ENCODE measurements at regions not wholly inside any gene's neighbourhood (a gene's known extent, or its start where the extent isn't known, plus 50 kb on each side); places are given as distances from the start of the nearest gene placed in this dataset.

- TF ChIP-seq CTCF (IDR thresholded peaks at IDR 0.05; ENCODE audit: low read depth, low read length) = no peak
- no peak for TF ChIP-seq POLR2A (IDR thresholded peaks at IDR 0.05; ENCODE audit: extremely low read depth, insufficient read length)
- TF ChIP-seq MYC (IDR thresholded peaks at IDR 0.05; ENCODE audit: low read depth, low read length) = no peak
- TF ChIP-seq MAX (IDR thresholded peaks at IDR 0.05; ENCODE audit: low read depth, low read length) = no peak
- H3K4me3 ChIP-seq (ENCODE audit: low read depth, low read length) = no peak overlapping the region
- no peak for DNase-seq (ENCODE audit: low read depth)
Observed at GRCh38 chr18:78658531-78658930, 321.1 kb upstream of the SALL3 start.

- DNase-seq (ENCODE audit: low read depth) = no peak
- TF ChIP-seq POLR2A (IDR thresholded peaks at IDR 0.05; ENCODE audit: extremely low read depth, insufficient read length) = no peak
- TF ChIP-seq CTCF (IDR thresholded peaks at IDR 0.05; ENCODE audit: low read depth, low read length) = no peak
- no peak for TF ChIP-seq MYC (IDR thresholded peaks at IDR 0.05; ENCODE audit: low read depth, low read length)
- TF ChIP-seq MAX (IDR thresholded peaks at IDR 0.05; ENCODE audit: low read depth, low read length) = no peak
- no peak overlapping the region for H3K4me3 ChIP-seq (ENCODE audit: low read depth, low read length)
Observed at GRCh38 chr18:78659057-78659456, 320.6 kb upstream of the SALL3 start.

- peak; percentile 21 for DNase-seq (ENCODE audit: low read depth)
- TF ChIP-seq MYC (IDR thresholded peaks at IDR 0.05; ENCODE audit: low read depth, low read length) = no peak
- TF ChIP-seq POLR2A (IDR thresholded peaks at IDR 0.05; ENCODE audit: extremely low read depth, insufficient read length) = no peak
- TF ChIP-seq MAX (IDR thresholded peaks at IDR 0.05; ENCODE audit: low read depth, low read length) = no peak
- TF ChIP-seq CTCF (IDR thresholded peaks at IDR 0.05; ENCODE audit: low read depth, low read length) = peak; percentile 50
- H3K4me3 ChIP-seq (ENCODE audit: low read depth, low read length) = no peak overlapping the region
Observed at GRCh38 chr18:78659748-78660147, 319.9 kb upstream of the SALL3 start.

GRCh38 chr18:78660311-78660710 is 319.3 kb upstream of the SALL3 start:
- no peak for TF ChIP-seq POLR2A (IDR thresholded peaks at IDR 0.05; ENCODE audit: extremely low read depth, insufficient read length)
- no peak for TF ChIP-seq CTCF (IDR thresholded peaks at IDR 0.05; ENCODE audit: low read depth, low read length)
- no peak for TF ChIP-seq MYC (IDR thresholded peaks at IDR 0.05; ENCODE audit: low read depth, low read length)
- no peak for TF ChIP-seq MAX (IDR thresholded peaks at IDR 0.05; ENCODE audit: low read depth, low read length)
- DNase-seq (ENCODE audit: low read depth) = no peak

GRCh38 chr18:78661316-78661715 is 318.3 kb upstream of the SALL3 start:
- TF ChIP-seq POLR2A (IDR thresholded peaks at IDR 0.05; ENCODE audit: extremely low read depth, insufficient read length) = no peak
- TF ChIP-seq MYC (IDR thresholded peaks at IDR 0.05; ENCODE audit: low read depth, low read length) = no peak
- no peak for TF ChIP-seq MAX (IDR thresholded peaks at IDR 0.05; ENCODE audit: low read depth, low read length)
- no peak for TF ChIP-seq CTCF (IDR thresholded peaks at IDR 0.05; ENCODE audit: low read depth, low read length)
- no peak overlapping the region for H3K4me3 ChIP-seq (ENCODE audit: low read depth, low read length)
- no peak for DNase-seq (ENCODE audit: low read depth)

More at GRCh38 chr18:78660311-78660710, 319.3 kb upstream of the SALL3 start:
- H3K4me3 ChIP-seq (ENCODE audit: low read depth, low read length) = no peak overlapping the region

GRCh38 chr18:78662879-78663278 is 316.7 kb upstream of the SALL3 start:
- TF ChIP-seq MAX (IDR thresholded peaks at IDR 0.05; ENCODE audit: low read depth, low read length) = no peak
- TF ChIP-seq POLR2A (IDR thresholded peaks at IDR 0.05; ENCODE audit: extremely low read depth, insufficient read length) = no peak
- TF ChIP-seq MYC (IDR thresholded peaks at IDR 0.05; ENCODE audit: low read depth, low read length) = no peak
- no peak for TF ChIP-seq CTCF (IDR thresholded peaks at IDR 0.05; ENCODE audit: low read depth, low read length)
- DNase-seq (ENCODE audit: low read depth) = no peak
- no peak overlapping the region for H3K4me3 ChIP-seq (ENCODE audit: low read depth, low read length)
